Uterus (tissue), 3 donors: ENCODE measurements at regions not wholly inside any gene's neighbourhood (a gene's known extent, or its start where the extent isn't known, plus 50 kb on each side); places are given as distances from the start of the nearest gene placed in this dataset.

Source experiments
- DNase-seq, 2 donors: peaks; one replicate each; pipeline ENCODE4 v3.0.0-alpha.2; 2019 to 2020
- H3K27ac ChIP-seq, 2 donors: fragments of 200-600 bp; sonication (generic); 1 replicate in 1 of 2; 2 replicates in 1 of 2; pipeline ENCODE4 v1.5.1; 2016 to 2018
- H3K27me3 ChIP-seq, 2 donors: fragments of 200-600 bp; sonication (generic); one replicate each; pipeline ENCODE4 v1.5.1; 2018 to 2019; ENCODE audit warnings: control low read depth in 1 of 2
- H3K36me3 ChIP-seq, 2 donors: fragments of 200-600 bp; sonication (generic); one replicate each; pipeline ENCODE4 v1.5.1; 2019; ENCODE audit warnings: control low read depth in 1 of 2
- H3K4me1 ChIP-seq, 2 donors: fragments of 200-600 bp; sonication (generic); one replicate each; pipeline ENCODE4 v1.5.1; 2018 to 2019; ENCODE audit warnings: control low read depth in 1 of 2
- H3K4me3 ChIP-seq, 2 donors: fragments of 200-600 bp; sonication (generic); 1 replicate in 1 of 2; 2 replicates in 1 of 2; pipeline ENCODE4 v1.5.1; 2018 to 2019; ENCODE audit warnings: mild to moderate bottlenecking in 1 of 2
- H3K9me3 ChIP-seq, 2 donors: fragments of 200-600 bp; sonication (generic); one replicate each; pipeline ENCODE4 v1.5.1; 2019; ENCODE audit warnings: control low read depth in 1 of 2
- POLR2A ChIP-seq, 2 donors: fragments of 450-650 bp; IDR thresholded peaks; one replicate each; pipeline ENCODE4 v1.6.1; 2016; ENCODE audit warnings: antibody characterized with exemption in 2 of 2, mild to moderate bottlenecking in 1 of 2, moderate library complexity in 1 of 2
- intact Hi-C: fragments of 100-400 bp; cut with DNase I; formaldehyde crosslinking; loops from one replicate; pipeline ENCODE4 v1.15.1; 2023; ENCODE audit warnings: low total_unique reads
- TF ChIP-seq, protein P1 (sequence below), 4 experiments: fragments of 200-600 bp in 2 of 4; fragments of 450-650 bp in 2 of 4; sonication (generic) in 2 of 4; IDR thresholded peaks; one replicate each; pipeline ENCODE4 v1.5.1; 2016 to 2019; ENCODE audit warnings: antibody characterized with exemption in 4 of 4, mild to moderate bottlenecking in 2 of 4, moderate library complexity in 1 of 4
- donor health status: DM: yes; HTN: yes; CAD: no.

- TF ChIP-seq, protein P1, sequence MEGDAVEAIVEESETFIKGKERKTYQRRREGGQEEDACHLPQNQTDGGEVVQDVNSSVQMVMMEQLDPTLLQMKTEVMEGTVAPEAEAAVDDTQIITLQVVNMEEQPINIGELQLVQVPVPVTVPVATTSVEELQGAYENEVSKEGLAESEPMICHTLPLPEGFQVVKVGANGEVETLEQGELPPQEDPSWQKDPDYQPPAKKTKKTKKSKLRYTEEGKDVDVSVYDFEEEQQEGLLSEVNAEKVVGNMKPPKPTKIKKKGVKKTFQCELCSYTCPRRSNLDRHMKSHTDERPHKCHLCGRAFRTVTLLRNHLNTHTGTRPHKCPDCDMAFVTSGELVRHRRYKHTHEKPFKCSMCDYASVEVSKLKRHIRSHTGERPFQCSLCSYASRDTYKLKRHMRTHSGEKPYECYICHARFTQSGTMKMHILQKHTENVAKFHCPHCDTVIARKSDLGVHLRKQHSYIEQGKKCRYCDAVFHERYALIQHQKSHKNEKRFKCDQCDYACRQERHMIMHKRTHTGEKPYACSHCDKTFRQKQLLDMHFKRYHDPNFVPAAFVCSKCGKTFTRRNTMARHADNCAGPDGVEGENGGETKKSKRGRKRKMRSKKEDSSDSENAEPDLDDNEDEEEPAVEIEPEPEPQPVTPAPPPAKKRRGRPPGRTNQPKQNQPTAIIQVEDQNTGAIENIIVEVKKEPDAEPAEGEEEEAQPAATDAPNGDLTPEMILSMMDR (IDR thresholded peaks at IDR 0.05), result no peak
- no peak for TF ChIP-seq POLR2A (IDR thresholded peaks at IDR 0.05)
- intact Hi-C loops, result no loop called here
These were observed 238.0 kb upstream of the PITX2 start for GRCh38 chr4:110860901-110861300.

DNA sequence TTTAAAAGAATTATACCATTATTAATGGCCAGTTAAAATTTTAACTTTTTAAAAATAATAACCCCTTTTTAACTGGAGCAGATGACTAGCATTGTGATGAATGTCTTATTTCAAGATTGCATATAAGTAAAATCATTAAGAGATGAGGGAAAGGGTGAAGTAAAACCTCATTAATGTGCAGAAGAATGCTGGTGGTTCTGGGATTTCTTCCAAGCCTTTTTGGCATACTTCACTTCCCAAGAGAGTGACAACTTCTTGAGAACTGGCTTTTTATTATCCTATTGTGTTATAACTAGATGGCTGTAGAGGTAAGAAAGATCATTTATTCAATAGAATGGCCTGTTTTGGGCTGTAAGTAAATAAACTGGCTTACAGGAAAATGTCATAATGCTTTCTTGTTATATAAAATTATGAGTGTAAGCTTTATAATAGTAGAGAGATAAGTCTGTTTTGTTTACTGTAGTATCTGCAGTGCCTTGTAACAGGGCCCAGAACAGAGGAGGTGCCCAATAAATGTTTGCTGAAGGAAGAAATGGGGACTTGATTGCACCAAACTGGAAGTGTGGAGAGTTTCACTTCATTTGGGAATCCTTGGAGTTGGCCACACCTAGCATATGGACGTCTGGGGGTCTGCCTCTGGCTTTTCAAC, 242.9 kb upstream of the PITX2 start:
- TF ChIP-seq, protein P1 (IDR thresholded peaks at IDR 0.05), result no peak
- TF ChIP-seq POLR2A (IDR thresholded peaks at IDR 0.05), result no peak
- H3K9me3 ChIP-seq, result no peaks in the 10 kb centered on the region
- intact Hi-C loops, result no loop called here
- no peaks in the 10 kb centered on the region for H3K27me3 ChIP-seq
- no peak overlapping the region for H3K4me3 ChIP-seq
- no peak for DNase-seq
- no peaks in the 10 kb centered on the region for H3K36me3 ChIP-seq
- H3K4me1 ChIP-seq, result no peaks in the 10 kb centered on the region
- H3K27ac ChIP-seq, result no peak overlapping the region

More at GRCh38 chr4:110860901-110861300, 238.0 kb upstream of the PITX2 start:
- H3K4me3 ChIP-seq, result no peak overlapping the region
- H3K4me1 ChIP-seq, result no peaks in the 10 kb centered on the region
- DNase-seq, result no peak
- no peaks in the 10 kb centered on the region for H3K27me3 ChIP-seq
- H3K27ac ChIP-seq, result no peak overlapping the region
- no peaks in the 10 kb centered on the region for H3K36me3 ChIP-seq
- H3K9me3 ChIP-seq, result no peaks in the 10 kb centered on the region

- no peak for TF ChIP-seq POLR2A (IDR thresholded peaks at IDR 0.05)
- TF ChIP-seq, protein P1 (IDR thresholded peaks at IDR 0.05), result no peak
- no peaks in the 10 kb centered on the region for H3K4me1 ChIP-seq
- no peak overlapping the region for H3K27ac ChIP-seq
- H3K4me3 ChIP-seq, result no peak overlapping the region
- intact Hi-C loops, result no loop called here
- H3K27me3 ChIP-seq, result no peaks in the 10 kb centered on the region
- H3K9me3 ChIP-seq, result no peaks in the 10 kb centered on the region
- no peaks in the 10 kb centered on the region for H3K36me3 ChIP-seq
- DNase-seq, result no peak
These were observed 244.5 kb upstream of the PITX2 start for GRCh38 chr4:110867251-110867960.

- no peak for TF ChIP-seq POLR2A (IDR thresholded peaks at IDR 0.05)
- TF ChIP-seq, protein P1 (IDR thresholded peaks at IDR 0.05), result no peak
- intact Hi-C loops, result no loop called here
- Histone ChIP-seq H3K27me3 (no peaks in the 10 kb centered on the region), H3K4me3 (no peak overlapping the region), H3K36me3 (no peaks in the 10 kb centered on the region), H3K4me1 (no peaks in the 10 kb centered on the region), H3K9me3 (no peaks in the 10 kb centered on the region), H3K27ac (no peak overlapping the region)
- no peak for DNase-seq
These were observed 245.3 kb upstream of the PITX2 start for GRCh38 chr4:110867981-110868720.

- Histone ChIP-seq H3K9me3 (no peaks in the 10 kb centered on the region), H3K27me3 (no peaks in the 10 kb centered on the region), H3K4me1 (no peaks in the 10 kb centered on the region), H3K36me3 (no peaks in the 10 kb centered on the region), H3K27ac (no peak overlapping the region), H3K4me3 (no peak overlapping the region)
- no peak for TF ChIP-seq POLR2A (IDR thresholded peaks at IDR 0.05)
- TF ChIP-seq, protein P1 (IDR thresholded peaks at IDR 0.05), result no peak
- intact Hi-C loops, result no loop called here
- no peak for DNase-seq
These were observed 246.2 kb upstream of the PITX2 start for GRCh38 chr4:110869114-110869513.
